IMR-90 (cell line): ENCODE measurements at regions not wholly inside any gene's neighbourhood (a gene's known extent, or its start where the extent isn't known, plus 50 kb on each side); places are given as distances from the start of the nearest gene placed in this dataset.

ENCODE experiments used
- ATAC-seq: fragments of 200-7000 bp; cut with Tn5 transposase; 2 replicates; pipeline ENCODE4 v1.9.1; 2020; ENCODE audit warnings: low read depth, mild to moderate bottlenecking, moderate library complexity
- BruUV-seq: library from RNA; stranded (reverse); fragments of 400-500 nt; replicated peaks from 2 replicates; lab custom pipeline; 2021; lab: Mats Ljungman, UMichigan
- CTCF ChIA-PET: fragments of 300-600 bp; formaldehyde crosslinking; extraction: SDS; loops from one replicate; lab custom pipeline; 2021; ENCODE audit warnings: antibody characterized with exemption; lab: Yijun Ruan, JAX
- POLR2A ChIA-PET: fragments of 300-600 bp; sonication (Branson Sonifier 250); formaldehyde crosslinking; loops from one replicate; lab custom pipeline; 2022; ENCODE audit warnings: antibody characterized with exemption; ENCODE audit not compliant: unreplicated experiment; lab: Charles Lee
- DNase-seq: peaks from one replicate; pipeline ENCODE4 v3.0.0; 2013
- H2AFZ ChIP-seq: replicated peaks from 2 replicates; pipeline ENCODE3; 2013; ENCODE audit warnings: low read length, mild to moderate bottlenecking; ENCODE audit not compliant: poor library complexity
- H2AK5ac ChIP-seq: 2 replicates; pipeline ENCODE4 v1.6.1; 2013; ENCODE audit warnings: low read depth, low read length, inconsistent platforms
- H2AK9ac ChIP-seq: replicated peaks from 2 replicates; pipeline ENCODE3; 2013; ENCODE audit warnings: mild to moderate bottlenecking, low read depth, low read length, moderate library complexity; ENCODE audit not compliant: poor library complexity
- H2BK120ac ChIP-seq: 2 replicates; pipeline ENCODE4 v1.6.1; 2013; ENCODE audit warnings: low read depth, low read length, inconsistent platforms
- H2BK15ac ChIP-seq: 3 replicates; pipeline ENCODE4 v1.6.1; 2013; ENCODE audit warnings: low read depth, low read length, inconsistent platforms
- H2BK20ac ChIP-seq: 2 replicates; pipeline ENCODE4 v1.6.1; 2013; ENCODE audit warnings: low read depth, mild to moderate bottlenecking, inconsistent platforms, low read length, moderate library complexity
- H2BK5ac ChIP-seq: 2 replicates; pipeline ENCODE4 v1.6.1; 2013; ENCODE audit warnings: mild to moderate bottlenecking, low read depth, low read length, inconsistent platforms; ENCODE audit not compliant: poor library complexity, severe bottlenecking
- H3K14ac ChIP-seq: replicated peaks from 2 replicates; pipeline ENCODE4 v1.6.1; 2013; ENCODE audit warnings: low read depth, low read length, inconsistent platforms
- H3K18ac ChIP-seq: 2 replicates; pipeline ENCODE4 v1.6.1; 2013; ENCODE audit warnings: low read depth, low read length, control low read depth
- H3K23ac ChIP-seq: 2 replicates; pipeline ENCODE4 v1.6.1; 2013; ENCODE audit warnings: low read depth, low read length, inconsistent platforms
- H3K27ac ChIP-seq: 2 replicates; pipeline ENCODE4 v1.5.1; 2013; ENCODE audit warnings: mild to moderate bottlenecking, control low read depth, low read length; ENCODE audit not compliant: insufficient read depth
- H3K27me3 ChIP-seq: 2 replicates; pipeline ENCODE4 v1.6.1; 2013; ENCODE audit warnings: low read length; ENCODE audit not compliant: control insufficient read depth, insufficient read depth
- H3K36me3 ChIP-seq: 2 replicates; pipeline ENCODE4 v1.6.1; 2013; ENCODE audit warnings: low read length, mixed read lengths; ENCODE audit not compliant: control insufficient read depth, insufficient read depth
- H3K4ac ChIP-seq: 2 replicates; pipeline ENCODE4 v1.6.1; 2013; ENCODE audit warnings: low read depth, low read length, inconsistent platforms
- H3K4me1 ChIP-seq: 2 replicates; pipeline ENCODE4 v1.6.1; 2013; ENCODE audit warnings: low read length, mixed read lengths; ENCODE audit not compliant: control insufficient read depth, insufficient read depth
- H3K4me2 ChIP-seq: 2 replicates; pipeline ENCODE4 v1.6.1; 2013; ENCODE audit warnings: low read depth, mild to moderate bottlenecking, control low read depth, low read length, moderate library complexity
- H3K4me3 ChIP-seq: 2 replicates; pipeline ENCODE4 v1.5.1; 2013; ENCODE audit warnings: low read depth, mild to moderate bottlenecking, control low read depth, low read length, moderate library complexity; ENCODE audit not compliant: insufficient read depth
- H3K56ac ChIP-seq: 2 replicates; pipeline ENCODE4 v1.6.1; 2013; ENCODE audit warnings: low read length, inconsistent platforms; ENCODE audit not compliant: insufficient read depth; ENCODE audit errors: extremely low read depth
- H3K79me1 ChIP-seq, 2 experiments: 2 replicates each; pipeline ENCODE4 v1.6.1; 2013; ENCODE audit warnings: low read length in 2 of 2, inconsistent platforms in 1 of 2, low read depth in 1 of 2
- H3K9ac ChIP-seq: 2 replicates; pipeline ENCODE4 v1.6.1; 2013; ENCODE audit warnings: low read depth, low read length, control low read depth
- H3K9me1 ChIP-seq: 2 replicates; pipeline ENCODE4 v1.6.1; 2013; ENCODE audit warnings: low read length, inconsistent platforms; ENCODE audit not compliant: insufficient read depth
- H3K9me3 ChIP-seq: 2 replicates; pipeline ENCODE4 v1.6.1; 2013; ENCODE audit warnings: low read length; ENCODE audit not compliant: control insufficient read depth, insufficient read depth
- H4K20me1 ChIP-seq: 2 replicates; pipeline ENCODE4 v1.6.1; 2013; ENCODE audit warnings: low read length, inconsistent platforms; ENCODE audit not compliant: insufficient read depth
- H4K5ac ChIP-seq: 2 replicates; pipeline ENCODE4 v1.6.1; 2013; ENCODE audit warnings: mild to moderate bottlenecking, low read depth, low read length, control low read depth
- H4K8ac ChIP-seq, 2 experiments: 2 replicates each; pipeline ENCODE4 v1.6.1; 2013; ENCODE audit warnings: low read depth in 2 of 2, low read length in 2 of 2, control low read depth in 1 of 2, inconsistent platforms in 1 of 2
- H4K91ac ChIP-seq: 2 replicates; pipeline ENCODE4 v1.6.1; 2013; ENCODE audit warnings: low read depth, low read length, inconsistent platforms; ENCODE audit not compliant: insufficient read depth
- MAZ ChIP-seq: IDR thresholded peaks from 2 replicates; pipeline ENCODE4 v1.6.1; 2012; ENCODE audit warnings: low read depth, mild to moderate bottlenecking, low read length, improper control_type of control experiment, moderate library complexity, borderline replicate concordance
- RAD21 ChIP-seq: IDR thresholded peaks from 2 replicates; pipeline ENCODE4 v1.6.1; 2012; ENCODE audit warnings: low read length, improper control_type of control experiment
- WGBS, 2 experiments: methylation state at CpG; one replicate each; pipeline versions ENCODE4 v1.1.5 to v1.1.7; 2013; ENCODE audit warnings: missing lambda C conversion rate in 2 of 2; ENCODE audit not compliant: insufficient read length in 1 of 2; ENCODE audit errors: extremely low coverage in 2 of 2; 5-methylcytosine and 5-hydroxymethylcytosine counted together
- dilution Hi-C: fragments of 300-500 bp; cut with HindIII; formaldehyde crosslinking; loops from one replicate; pipeline ENCODE4 v1.14.3; 2018; ENCODE audit warnings: low sequenced_read_pairs; ENCODE audit not compliant: unreplicated experiment
- in situ Hi-C: fragments of 300-500 bp; cut with MboI; formaldehyde crosslinking; loops from 3 replicates; pipeline ENCODE4 v1.14.3; 2019; ENCODE audit warnings: low sequenced_read_pairs, inconsistent platforms, mixed read lengths
- intact Hi-C: fragments of 100-400 bp; cut with micrococcal nuclease; formaldehyde crosslinking; loops from 2 replicates; pipeline ENCODE4 v1.10.0; 2022
- TF ChIP-seq, protein P1 (sequence below): fragments of 150-350 bp; IDR thresholded peaks from 2 replicates; pipeline ENCODE4 v1.6.1; 2017; ENCODE audit warnings: mild to moderate bottlenecking, antibody characterized with exemption, low read length, low read depth

DNA sequence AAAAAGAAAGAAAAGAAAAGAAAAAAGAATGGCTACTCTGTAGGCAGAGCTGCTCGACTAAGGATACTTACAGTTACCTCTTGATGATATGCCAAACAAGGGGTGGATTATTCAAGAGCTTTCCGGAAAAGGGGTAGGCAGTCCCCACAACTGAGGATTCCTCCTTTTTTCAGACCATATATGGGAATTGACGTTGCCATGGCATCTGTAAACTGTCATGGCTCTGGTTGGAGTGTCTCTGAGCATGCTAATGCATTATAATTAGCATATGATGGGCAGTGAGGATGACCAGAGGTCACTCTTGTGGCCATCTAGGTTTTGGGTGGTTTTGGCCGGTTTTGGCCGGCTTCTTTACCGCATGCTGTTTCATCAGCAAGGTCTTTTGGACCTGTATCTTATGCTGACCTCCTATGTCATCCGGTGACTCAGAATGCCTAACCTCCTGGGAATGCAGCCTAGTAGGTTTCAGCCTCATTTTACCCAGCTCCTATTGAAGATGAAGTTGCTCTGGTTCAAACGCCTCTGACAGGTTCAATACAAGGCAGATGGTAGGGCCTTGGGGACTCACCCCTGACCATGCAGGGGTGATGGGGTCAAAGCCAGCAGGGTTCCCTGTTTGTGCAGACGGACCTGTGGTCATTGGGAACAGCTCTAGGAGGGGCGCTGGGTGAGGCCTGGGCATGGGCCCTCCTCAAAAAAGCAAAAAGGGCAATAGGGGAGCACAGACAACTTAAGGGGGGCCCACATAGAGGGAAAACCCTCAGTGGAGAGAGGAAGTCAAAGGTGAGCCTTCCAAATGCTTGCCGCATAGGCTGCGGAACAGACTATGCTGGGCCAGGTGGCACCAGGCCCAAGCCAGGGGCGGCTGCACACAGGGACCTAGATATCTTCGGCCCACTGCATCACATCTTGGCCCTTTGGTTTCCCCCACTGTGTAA lies 251.2 kb upstream of the RAB6C start:
- no peak overlapping the region for H3K14ac ChIP-seq
- H2BK5ac ChIP-seq: no peak overlapping the region
- ChIA-PET POLR2A (no interaction called here), CTCF (no interaction called here)
- no peak overlapping the region for H3K27ac ChIP-seq
- no peak for DNase-seq
- H2BK15ac ChIP-seq: no peak overlapping the region
- H2AFZ ChIP-seq: no peak overlapping the region
- peaks cover 9% of the 10 kb centered on the region for H3K9me3 ChIP-seq
- in situ Hi-C loops (no loop called here), dilution Hi-C loops (no loop called here), intact Hi-C loops (no loop called here)
- no peak overlapping the region for H3K56ac ChIP-seq
- ATAC-seq: no peak
- no peak overlapping the region for H3K4me2 ChIP-seq
- H2BK120ac ChIP-seq: no peak overlapping the region
- H3K23ac ChIP-seq: no peak overlapping the region
- H3K27me3 ChIP-seq: no peaks in the 10 kb centered on the region
- H2BK20ac ChIP-seq: no peak overlapping the region
- H3K18ac ChIP-seq: no peak overlapping the region
- TF ChIP-seq MAZ: no peak
- TF ChIP-seq RAD21: no peak
- TF ChIP-seq, protein P1, sequence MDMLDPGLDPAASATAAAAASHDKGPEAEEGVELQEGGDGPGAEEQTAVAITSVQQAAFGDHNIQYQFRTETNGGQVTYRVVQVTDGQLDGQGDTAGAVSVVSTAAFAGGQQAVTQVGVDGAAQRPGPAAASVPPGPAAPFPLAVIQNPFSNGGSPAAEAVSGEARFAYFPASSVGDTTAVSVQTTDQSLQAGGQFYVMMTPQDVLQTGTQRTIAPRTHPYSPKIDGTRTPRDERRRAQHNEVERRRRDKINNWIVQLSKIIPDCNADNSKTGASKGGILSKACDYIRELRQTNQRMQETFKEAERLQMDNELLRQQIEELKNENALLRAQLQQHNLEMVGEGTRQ: no peak
- no peak overlapping the region for H4K8ac ChIP-seq
- H2AK9ac ChIP-seq: no peak overlapping the region
- no peaks in the 10 kb centered on the region for H3K4me1 ChIP-seq
- no peak overlapping the region for H4K5ac ChIP-seq
- H3K79me1 ChIP-seq: no peaks in the 10 kb centered on the region
- no CpG with 5 or more reads among the region's 14 CpGs for WGBS, 2 experiments
- H3K4ac ChIP-seq: no peak overlapping the region
- no peaks in the 10 kb centered on the region for H4K20me1 ChIP-seq
- no peaks in the 10 kb centered on the region for H3K9me1 ChIP-seq
- no peak overlapping the region for H3K9ac ChIP-seq
- H4K91ac ChIP-seq: no peak overlapping the region
- H3K36me3 ChIP-seq: no peaks in the 10 kb centered on the region
- no TSS peak for BruUV-seq
- H2AK5ac ChIP-seq: no peak overlapping the region
- no peak overlapping the region for H3K4me3 ChIP-seq
